ENCODE measurements at regions not wholly inside any gene's neighbourhood (a gene's known extent, or its start where the extent isn't known, plus 50 kb on each side); places are given as distances from the start of the nearest gene placed in this dataset.

DNA sequence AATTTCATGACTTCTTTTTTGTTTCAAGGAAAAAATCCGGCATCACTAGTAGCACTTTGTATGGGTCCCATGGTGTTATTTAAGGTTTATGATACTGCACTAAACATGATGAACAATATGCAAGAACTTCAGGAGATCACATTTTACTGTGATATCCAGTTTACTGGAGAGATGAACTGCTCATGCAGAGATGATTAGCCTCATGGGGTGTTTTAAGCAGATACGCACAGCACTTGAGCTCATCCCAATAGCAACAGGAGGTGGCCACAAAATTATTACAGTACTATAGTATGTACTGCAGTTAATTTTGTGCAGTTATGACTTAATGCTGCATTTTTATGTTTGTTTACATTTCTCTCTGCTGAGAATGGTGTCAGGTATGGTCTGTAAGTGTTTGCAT, 303.7 kb upstream of the PCDH15 start:
- DNase-seq = no peak

DNA sequence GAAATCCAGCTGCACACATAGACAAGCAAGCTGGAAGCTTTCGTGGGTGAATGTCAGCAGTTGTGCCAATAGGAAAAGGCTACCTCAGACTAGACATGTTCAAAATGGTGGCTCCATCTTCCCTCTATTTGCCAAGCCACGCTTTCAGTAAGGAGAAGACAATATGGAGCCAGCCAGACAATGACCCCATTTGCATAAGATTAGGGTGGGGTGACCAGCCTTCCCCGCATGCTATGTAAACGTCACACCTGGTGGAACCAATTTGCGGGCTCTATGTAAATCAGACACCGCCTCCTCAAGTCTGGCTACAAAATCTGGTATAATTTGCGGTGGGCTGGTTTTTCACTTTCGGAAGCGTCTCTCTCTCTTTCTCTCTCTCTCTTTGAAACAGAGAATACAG, 297.4 kb upstream of the PCDH15 start:
- DNase-seq = no peak

DNA sequence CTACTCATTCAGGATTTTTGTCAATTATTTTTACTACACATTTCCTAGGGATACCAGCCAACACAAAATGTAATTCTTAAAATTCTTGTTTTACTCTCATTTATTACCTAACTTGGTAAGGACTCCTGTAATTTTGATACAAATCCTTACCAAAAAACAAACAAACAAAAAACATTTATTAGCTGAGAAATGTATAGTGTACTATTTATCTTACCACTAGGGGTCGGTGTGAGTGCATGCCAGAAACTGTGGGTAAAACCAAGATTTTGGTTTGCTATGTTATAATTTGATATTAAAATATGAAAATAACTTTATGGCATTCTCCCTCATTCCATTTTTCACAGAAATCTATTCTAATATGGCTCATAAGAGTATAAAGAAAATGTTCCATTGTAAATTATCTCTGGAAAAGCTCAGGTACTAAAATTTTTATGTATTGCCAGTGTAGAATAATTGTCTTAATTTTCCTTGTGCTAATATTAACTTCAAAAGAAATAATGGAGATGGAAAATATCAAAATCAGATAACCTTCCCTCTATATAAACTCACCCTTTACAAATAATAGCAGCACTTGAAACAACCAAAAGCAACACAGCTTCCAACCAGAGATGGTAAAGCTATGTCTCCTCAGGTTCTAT, 290.8 kb upstream of the PCDH15 start:
- DNase-seq = peak in 1 of 2 experiments; percentile 0

DNA sequence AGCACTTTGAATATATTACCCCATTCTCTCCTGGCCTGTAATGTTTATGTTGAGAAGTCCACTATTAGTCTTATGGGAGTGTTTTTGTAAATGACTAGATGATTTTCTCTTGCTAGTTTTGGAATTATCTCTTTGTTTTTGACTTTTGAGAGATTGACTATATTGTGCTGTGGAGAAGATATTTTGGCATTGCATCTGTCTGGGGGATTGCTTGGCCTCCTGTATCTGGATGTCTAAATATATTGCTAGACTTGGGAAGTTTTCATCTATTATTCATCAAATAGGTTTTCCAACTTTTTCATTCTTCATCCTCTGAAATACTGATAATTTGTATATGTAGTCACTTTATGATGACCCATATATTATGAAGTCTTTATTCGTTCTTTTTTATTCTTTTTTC, 277.1 kb upstream of the PCDH15 start:
- no peak for DNase-seq

DNA sequence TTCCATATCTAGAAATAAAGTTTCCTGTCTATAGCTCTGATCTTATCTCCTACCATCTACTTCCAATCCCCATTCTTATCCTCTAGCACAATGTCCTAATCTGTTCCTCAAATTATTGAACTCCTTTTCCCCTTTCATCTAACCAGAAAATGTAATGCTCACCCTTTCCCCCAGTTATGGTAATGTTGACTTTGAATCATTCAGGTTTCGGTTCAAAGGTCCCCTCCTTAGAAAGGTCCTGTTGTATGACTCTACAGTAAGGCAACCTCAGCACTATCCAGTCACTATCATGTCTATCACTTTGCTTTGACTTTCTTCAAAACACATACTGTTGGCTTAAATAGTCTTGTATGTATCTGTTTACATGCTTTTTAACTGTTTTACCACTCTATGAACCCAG, 264.2 kb upstream of the PCDH15 start:
- no peak for DNase-seq

DNA sequence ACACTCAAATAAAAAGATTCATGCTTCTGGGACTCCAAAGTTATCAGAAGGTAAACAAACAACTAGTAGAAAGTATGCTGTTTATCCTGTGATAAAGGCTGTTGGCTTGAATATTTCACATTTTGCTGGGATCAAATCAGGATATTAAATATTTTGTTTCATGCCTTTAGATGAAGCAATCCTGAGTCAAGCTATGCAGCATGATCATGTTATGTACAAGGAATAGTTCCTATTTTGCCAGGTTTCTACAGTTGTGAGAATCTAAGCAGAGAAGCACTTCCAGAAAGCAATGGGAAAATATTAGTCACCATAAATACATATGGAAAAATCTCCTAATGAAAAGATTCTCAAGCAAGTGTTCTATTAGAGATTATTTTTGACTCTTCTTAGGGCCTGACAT, 262.8 kb upstream of the PCDH15 start:
- DNase-seq = no peak

DNA sequence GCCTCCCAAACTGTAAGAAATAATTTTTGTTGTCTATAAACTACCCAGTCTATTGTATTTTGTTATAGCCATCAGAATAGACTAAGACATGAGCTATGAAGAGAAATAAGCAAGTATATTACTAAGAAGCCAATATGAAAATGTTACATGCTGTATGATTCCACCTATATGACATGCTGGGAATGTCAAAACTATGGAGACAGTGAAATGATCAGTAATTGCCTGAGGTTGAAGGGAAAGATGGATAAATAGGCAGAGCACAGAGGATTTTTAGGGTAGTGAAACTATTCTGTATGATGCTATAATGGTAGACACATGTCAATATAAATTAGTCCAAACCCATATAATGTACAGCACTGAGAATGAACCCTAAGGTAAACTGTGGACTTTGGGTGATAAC, 261.3 kb upstream of the PCDH15 start:
- DNase-seq = no peak

DNA sequence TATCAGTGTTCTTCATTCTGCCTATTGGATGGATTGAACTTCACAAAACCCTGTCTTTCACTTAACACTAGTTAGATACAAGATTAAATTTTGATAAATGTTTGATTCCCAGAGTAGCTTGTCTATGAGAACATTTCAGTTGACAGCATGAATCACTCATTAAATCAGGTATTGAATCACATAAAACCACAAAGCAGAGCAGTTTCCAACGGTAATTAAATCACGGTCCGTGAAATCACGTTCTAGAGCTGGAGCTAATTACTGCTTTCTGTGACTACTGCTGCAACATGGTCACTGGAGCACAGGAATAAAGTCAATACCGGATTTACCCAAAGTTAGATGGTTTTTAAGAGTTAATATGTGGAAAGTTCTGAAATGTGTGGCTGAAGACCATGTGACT, 257.8 kb upstream of the PCDH15 start:
- DNase-seq = no peak

DNA sequence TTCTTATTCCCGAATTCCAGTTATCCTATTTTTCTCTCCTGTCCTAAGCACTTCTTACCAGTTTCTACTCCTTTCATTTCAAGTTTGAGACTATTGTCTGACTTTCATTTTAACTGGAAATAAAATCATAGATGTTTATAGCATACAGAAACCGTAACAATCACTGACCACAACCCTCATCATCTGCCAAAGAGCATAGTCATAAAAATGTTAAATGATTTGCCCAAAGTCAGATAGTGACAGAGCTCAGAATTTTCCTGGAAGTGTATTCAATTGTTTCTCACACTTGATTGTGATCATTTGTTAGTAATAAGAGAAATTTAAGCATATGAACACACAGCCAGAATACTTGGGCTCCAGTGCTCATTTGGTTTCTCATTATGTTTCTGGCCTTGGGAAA, 250.5 kb upstream of the PCDH15 start:
- no peak for DNase-seq

DNA sequence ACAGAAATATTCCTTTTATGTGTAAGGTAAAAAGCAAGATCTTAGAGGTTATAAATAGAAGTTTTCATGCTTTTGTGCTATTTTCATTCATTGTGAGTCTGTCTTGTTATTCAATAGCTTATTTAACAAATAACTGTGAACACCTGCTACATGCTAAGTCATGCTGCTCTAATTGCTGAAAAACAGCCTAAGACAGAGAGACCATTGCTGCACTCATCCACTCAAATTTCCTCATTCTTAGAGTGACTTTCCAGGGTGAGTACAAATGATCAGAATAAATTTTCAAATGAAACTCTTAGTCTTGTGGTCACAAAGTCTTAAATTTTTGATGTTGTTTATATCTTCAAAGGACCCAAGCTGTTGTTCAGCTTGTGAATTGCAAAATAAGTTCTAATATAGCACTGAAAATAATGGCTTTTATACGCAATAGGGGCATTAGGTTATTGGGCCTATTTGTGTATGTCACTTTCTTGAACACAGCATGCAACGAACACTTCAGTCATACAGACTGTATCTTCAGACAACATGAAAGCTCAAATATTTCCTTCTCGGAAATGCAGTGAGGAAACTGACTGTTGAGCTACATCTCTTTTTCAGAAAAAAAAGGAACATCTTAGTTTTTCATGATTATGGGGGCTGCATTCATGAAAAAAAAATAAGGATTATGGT, 247.9 kb upstream of the PCDH15 start:
- no peak for DNase-seq

DNA sequence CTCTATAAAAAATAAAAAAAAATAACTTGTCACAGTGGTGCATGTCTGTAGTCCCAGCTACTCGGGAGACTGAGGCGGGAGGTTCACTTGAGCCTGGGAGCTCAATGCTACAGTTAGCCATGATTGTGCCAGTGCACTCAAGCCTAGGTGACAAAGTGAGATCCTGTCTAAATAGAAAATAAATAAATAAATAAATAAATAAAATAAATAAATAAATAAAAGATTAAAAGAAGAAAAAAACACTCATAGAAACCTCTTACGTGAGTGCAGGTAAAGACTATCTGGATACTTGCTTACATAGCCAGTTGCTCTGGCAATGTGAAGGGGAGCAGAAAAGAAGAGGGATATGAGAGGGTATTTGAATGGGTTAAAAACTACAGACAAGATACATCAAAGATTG, 242.5 kb upstream of the PCDH15 start:
- DNase-seq = no peak

DNA sequence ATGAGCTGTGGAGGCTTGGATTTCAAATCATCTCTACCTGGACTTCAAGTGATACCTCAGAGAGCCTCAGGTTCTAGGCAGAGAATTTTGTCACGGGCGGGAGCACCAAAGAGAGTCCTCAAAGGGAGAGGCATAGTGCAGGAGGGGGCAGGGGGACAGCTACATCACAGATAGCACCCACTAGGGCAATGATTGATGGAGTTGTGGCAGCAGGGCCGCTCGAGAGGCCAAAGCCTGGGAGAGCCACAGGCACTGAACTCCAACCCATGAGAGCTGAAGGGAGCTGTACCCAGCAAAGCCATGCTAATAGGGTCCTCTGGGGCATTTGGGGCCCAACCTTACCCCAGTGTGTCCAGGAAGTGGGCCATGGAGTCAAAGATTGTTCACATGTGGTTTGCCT, 232.0 kb upstream of the PCDH15 start:
- no peak for DNase-seq

DNA sequence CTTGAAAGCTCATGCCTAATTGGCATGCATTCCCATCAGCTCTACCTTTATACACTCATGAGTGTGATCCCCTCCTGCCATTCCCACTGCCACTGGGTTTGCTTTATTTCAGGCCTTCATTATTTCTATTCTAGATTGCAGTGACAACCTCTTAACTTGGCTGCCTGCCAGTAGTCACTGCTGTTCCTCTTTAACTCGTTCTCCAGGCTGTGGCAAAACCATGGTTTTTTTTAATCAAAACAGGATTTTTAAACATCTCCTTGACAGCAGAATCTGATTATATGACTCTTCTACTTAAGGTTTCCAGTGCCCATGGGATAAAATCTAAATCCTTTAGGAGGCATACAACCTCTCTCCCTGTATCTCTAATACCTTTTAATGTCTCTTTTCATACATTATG, 223.7 kb upstream of the PCDH15 start:
- DNase-seq = peak in 1 of 2 experiments; percentile 20

DNA sequence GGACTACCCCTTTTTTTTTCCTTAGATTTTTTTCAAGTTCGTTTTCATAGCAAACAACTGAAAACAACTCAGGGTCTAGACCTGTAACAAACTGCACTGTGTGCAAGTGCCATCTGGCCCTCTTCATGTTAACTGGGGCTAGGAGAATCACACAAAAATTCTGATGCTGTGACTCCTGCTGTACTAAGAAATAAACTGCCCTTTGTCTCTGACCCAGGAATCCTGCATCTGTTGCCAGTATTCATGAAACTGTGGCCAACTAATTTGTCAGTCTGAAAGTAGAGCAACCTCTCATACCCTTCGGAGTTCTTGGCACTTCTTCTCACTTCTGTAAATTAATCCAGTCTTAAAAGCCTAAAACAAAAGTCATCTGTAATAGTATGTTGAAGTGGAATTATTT, 218.4 kb upstream of the PCDH15 start:
- no peak for DNase-seq

DNA sequence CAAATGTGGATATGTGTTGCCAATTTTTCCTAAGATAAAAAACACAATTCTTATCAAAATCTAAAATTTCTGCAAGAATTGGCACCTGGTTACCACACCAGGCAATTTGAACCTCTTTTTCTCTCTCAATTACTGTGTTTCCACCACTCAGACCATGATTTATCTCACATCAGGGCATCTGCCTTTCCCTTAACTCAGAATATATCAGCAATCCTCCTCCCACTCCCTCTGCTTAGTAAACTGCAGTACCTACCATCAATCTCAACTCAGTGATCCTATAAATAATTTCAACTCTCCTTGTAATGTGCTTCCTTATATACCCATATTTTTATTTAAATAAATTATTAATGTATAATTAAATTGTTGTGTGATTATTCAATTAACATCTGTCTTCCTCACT, 212.3 kb upstream of the PCDH15 start:
- DNase-seq = no peak

DNA sequence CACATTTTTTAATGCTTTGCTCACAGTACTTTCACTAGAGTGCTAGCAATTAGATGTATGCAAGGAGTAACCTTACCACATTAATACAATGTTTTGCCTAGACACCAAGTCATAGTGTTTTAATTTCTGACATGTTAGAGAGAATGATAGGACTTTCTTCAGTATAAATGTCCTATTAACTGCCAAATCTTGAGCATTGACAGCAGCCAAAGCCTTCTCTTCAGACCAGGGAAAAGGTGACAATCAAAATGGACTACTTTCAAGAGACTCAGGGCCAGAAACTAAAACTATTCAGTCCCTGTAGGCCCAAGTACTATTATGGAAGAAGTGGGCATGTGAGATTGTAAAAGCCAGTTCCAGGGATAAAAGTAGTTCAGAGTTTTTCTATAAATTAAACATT, 201.4 kb upstream of the PCDH15 start:
- no peak for DNase-seq

DNA sequence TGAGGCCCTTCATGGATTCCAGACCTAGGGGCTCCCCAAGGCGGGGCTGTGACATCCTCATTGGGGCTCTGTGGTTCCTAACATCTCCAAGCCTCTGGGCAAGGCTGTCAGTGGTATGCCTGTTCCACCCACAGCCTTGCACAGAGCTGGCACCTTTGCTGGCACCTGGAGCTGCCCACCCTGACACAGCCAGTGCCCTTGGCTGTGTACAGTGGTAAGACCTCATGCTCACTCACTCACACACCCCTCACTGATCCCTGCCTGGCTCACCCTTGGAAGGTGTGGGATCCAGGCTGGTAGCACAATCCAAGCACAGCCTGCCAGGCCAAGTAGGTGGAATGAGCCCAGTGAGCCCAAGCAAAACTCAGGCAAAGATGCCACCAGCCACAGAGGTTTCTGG, 200.4 kb upstream of the PCDH15 start:
- no peak for DNase-seq

DNA sequence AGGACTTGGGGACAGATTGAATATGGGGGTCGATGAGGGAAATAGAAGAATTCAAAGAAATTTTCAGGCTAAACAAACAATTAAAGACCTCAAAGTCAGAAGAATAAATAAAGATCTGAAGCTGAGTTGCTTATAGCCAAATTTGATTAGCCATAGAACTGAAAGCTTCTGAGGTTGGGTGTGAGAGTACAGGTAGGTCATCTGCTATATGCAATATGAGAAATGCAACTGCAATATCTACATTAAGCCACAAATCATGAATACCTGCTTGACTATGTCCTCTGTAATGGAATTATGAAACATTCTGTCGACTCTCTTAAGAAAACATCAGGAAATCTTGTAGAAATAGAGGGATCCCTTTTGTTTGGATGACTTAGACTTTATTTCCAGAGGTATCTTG, 192.1 kb upstream of the PCDH15 start:
- DNase-seq = no peak

DNA sequence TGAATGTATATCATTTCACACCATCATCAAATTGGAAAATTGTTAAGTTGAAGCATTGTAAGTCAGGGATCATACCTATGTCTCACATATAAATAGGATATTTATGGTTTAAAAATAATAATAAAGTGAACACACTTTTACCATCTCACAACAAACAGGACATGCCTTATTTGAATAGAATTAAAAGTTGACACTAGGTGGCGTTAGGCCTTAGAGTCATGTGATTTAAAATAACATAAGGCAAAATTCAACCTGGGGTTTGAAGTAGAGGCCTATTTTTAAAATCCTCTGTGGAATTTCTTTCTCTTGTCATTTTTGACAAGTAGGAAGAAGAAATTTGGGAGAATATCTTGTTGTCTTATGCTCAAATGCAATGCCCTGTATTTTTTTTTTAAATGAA, 184.7 kb upstream of the PCDH15 start:
- DNase-seq = peak; percentile 3

DNA sequence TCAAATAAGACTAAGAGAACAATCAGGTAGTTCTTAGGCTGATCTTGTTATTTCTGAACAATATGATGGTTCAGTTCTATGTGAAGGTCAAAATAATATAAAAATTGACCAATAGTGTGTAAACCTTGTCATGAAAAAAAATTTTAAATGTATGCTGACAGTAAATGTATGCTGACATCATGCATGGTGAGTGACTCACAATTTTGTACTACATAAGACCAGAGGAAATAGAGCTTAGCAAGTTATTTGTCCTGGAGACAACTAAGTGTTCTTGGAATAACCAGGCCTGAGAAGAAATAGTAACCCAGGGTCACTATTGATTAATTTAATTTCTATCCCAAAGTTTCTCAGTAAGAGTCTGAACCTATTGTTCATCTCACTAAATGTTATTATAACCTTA, 182.2 kb upstream of the PCDH15 start:
- DNase-seq = no peak

DNA sequence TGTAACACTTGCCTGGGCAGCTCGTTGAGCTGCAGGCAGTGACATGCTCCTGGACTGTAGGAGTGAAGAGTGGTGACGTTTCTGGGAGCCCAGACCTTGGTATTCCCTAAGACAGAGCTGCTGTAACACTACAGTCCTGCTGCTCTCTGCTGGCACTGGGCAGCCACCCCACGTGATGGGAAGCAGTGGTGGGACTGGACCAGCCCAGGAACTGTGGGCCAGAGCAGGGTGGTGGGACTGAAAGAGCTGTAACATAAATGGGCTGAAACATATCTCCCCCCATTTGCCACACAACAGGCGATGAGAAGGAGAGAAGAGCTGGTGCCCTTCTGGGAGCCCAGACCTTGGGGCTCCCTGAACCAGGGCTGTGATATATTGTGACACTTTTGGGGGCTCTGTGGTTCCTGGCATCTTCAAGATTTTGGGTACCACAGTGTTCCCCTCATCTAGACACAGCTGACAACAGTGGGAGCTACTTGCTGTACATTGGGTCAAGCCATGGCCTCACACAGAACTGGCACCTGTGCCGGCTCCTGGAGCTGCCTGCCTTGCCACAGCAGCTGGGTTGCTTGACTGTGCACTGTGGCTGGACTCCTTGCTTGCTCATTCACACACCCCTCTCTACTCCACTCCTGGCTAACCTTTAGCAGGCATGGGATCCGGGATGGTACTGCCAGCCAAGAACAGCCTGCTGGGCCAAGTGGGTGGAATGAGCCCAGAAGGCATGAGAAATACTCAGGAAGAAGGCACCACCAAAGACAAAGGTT, 161.3 kb upstream of the PCDH15 start:
- DNase-seq = no peak

DNA sequence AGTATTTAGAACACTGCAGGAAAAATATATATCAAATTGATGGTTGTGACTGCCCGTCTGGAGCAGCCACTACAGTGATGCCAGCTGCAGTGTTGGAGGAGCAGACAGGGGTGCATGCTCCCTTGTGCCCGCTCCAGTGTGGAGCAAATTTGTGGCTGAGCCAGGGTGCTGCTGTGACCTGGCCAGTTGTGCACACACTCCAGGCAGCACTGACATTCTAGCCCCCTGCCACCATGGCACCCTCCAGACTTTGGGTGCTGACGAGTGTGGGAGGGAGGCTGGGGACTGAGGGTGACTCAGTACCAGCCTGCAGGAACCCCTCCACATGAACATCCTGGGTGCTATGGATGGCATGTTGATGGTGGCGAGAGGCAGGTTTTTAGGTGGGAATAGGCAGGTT, 160.0 kb upstream of the PCDH15 start:
- DNase-seq = no peak

DNA sequence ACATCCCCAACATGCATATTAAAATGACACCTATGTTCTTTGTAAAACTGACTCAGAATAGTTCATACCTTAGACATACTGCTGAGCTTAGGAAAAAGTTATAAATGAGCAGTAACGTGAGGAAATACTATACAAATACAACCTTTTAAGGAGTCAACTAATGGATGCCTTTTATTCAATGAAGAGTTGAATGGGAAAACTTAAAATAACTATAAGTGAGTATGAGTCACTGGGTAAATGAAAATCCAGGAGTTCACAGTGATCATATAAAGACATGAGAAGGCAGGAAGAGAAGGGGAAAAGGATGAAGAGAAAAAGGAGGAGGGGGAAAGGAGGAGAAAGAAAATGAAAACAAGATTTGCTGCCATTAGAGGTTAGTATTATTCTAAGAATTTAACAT, 157.8 kb upstream of the PCDH15 start:
- DNase-seq = no peak

DNA sequence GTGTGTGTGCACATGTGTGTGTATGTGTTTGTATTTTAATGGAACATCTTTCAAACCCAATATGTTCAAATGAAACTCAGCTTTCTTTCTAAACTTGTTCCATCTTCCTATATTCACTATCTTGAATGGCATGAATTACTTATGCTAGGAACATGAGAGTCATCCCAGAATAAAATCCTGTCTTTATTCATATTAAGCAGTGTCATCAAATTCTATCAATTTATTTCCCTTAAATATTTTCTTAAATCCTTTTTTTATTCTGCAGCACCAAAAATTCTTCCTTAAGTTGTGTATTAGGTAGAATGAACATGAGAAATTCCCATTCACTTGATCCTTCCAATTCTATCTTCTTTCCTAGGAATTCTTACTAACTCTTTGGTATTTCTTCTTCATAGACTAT, 146.6 kb upstream of the PCDH15 start:
- DNase-seq = no peak

DNA sequence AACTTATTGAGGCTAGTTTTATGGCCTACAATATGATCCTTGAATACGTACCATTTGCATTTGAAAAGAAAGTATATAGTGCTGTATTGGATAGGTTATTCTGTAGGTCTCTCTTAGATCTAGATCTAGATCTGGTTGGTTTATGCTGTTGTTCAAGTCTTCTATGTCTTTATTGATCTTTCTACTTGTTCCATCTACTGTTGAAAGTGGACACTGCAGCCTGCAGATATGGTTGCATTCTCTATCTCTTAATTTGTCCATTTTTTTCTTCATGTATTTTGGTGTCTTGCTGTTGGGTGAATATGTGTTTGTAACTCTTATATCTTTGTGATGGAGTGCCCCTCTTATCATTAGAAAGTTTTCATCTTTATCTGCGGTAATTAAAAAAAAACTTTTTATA, 139.4 kb upstream of the PCDH15 start:
- DNase-seq = no peak

Measured in NCI-H2081 (cell line).